ENCODE measurements at regions not wholly inside any gene's neighbourhood (a gene's known extent, or its start where the extent isn't known, plus 50 kb on each side); places are given as distances from the start of the nearest gene placed in this dataset.

DNA sequence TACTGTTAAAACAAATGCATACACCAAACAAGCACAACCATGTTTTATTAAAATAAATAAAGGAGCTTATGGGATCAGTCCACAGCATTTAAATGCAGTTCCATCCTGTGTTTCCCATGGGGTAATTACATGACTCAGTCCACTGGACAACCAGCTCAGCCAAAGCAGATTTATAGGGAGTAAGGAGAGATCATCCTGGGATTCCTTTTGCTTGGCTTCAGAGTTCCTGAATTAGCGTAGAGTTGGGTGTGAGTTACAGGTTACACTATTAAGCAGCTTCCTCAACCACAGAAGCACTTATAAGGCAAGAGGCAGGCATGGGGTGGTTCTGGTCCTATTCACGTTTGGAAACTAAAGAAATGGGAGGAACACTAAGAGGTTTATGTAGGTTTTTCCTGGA, 381.1 kb upstream of the ACTBL2 start:
- H3K27ac Mint-ChIP-seq: no peak overlapping the region
- no peaks in the 10 kb centered on the region for H3K9me3 ChIP-seq (ENCODE audit: control insufficient read depth, insufficient read depth, low read length)
- H3K27me3 ChIP-seq (ENCODE audit: control insufficient read depth, insufficient read depth, low read length): no peaks in the 10 kb centered on the region
- H3K9me3 Mint-ChIP-seq: peaks cover 0 to 2% of the 10 kb centered on the region in 2 donors
- no peak overlapping the region for H3K4me3 ChIP-seq (ENCODE audit: low read length)
- H3K4me1 ChIP-seq (ENCODE audit: control insufficient read depth, insufficient read depth, low read length): no peaks in the 10 kb centered on the region
- intact Hi-C loops (cut with micrococcal nuclease): no loop called here
- TF ChIP-seq, protein P1, sequence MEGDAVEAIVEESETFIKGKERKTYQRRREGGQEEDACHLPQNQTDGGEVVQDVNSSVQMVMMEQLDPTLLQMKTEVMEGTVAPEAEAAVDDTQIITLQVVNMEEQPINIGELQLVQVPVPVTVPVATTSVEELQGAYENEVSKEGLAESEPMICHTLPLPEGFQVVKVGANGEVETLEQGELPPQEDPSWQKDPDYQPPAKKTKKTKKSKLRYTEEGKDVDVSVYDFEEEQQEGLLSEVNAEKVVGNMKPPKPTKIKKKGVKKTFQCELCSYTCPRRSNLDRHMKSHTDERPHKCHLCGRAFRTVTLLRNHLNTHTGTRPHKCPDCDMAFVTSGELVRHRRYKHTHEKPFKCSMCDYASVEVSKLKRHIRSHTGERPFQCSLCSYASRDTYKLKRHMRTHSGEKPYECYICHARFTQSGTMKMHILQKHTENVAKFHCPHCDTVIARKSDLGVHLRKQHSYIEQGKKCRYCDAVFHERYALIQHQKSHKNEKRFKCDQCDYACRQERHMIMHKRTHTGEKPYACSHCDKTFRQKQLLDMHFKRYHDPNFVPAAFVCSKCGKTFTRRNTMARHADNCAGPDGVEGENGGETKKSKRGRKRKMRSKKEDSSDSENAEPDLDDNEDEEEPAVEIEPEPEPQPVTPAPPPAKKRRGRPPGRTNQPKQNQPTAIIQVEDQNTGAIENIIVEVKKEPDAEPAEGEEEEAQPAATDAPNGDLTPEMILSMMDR (IDR thresholded peaks at IDR 0.05): no peak
- no peaks in the 10 kb centered on the region for H3K27me3 Mint-ChIP-seq (ENCODE audit: low read depth in 2 of 2)
- H3K4me3 Mint-ChIP-seq: no peak overlapping the region
- H3K27ac ChIP-seq (ENCODE audit: low read length): no peak overlapping the region
- H3K4me1 Mint-ChIP-seq: no peaks in the 10 kb centered on the region
- 68% methylated on average over 1 of the region's 2 CpGs for WGBS (ENCODE audit: insufficient coverage)
- DNase-seq (no peak), ATAC-seq (no peak)
- H3K36me3 ChIP-seq (ENCODE audit: control insufficient read depth, insufficient read depth, low read length): no peaks in the 10 kb centered on the region
- H3K36me3 Mint-ChIP-seq: no peaks in the 10 kb centered on the region

DNA sequence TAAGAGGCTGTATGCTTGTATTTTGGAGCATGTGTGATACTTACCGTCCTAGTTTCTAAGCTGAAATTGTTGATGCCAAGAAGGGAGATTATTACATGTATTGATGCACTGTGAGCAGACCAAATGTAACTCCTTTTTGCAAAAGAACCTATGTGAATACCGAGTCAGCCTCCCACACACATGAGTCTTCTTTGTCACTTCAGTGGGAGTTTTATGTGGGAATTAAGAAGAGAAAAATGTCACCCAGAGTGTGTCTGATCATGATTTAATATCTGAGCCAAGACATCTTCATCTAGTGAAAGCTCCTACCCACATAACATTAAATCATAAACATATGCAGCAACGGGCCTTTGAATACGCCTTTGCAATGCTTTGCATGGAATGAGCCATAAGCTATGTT, 380.3 kb upstream of the ACTBL2 start:
- intact Hi-C loops (cut with micrococcal nuclease): no loop called here
- H3K27ac Mint-ChIP-seq: no peak overlapping the region
- TF ChIP-seq, protein P1 (IDR thresholded peaks at IDR 0.05): no peak
- WGBS (ENCODE audit: insufficient coverage): 83% methylated on average over 3 of the region's 4 CpGs
- no peaks in the 10 kb centered on the region for H3K36me3 ChIP-seq (ENCODE audit: control insufficient read depth, insufficient read depth, low read length)
- H3K27me3 Mint-ChIP-seq (ENCODE audit: low read depth in 2 of 2): no peaks in the 10 kb centered on the region
- no peaks in the 10 kb centered on the region for H3K36me3 Mint-ChIP-seq
- H3K27me3 ChIP-seq (ENCODE audit: control insufficient read depth, insufficient read depth, low read length): no peaks in the 10 kb centered on the region
- peaks cover 0 to 2% of the 10 kb centered on the region in 2 donors for H3K9me3 Mint-ChIP-seq
- H3K4me3 ChIP-seq (ENCODE audit: low read length): no peak overlapping the region
- DNase-seq (no peak), ATAC-seq (no peak)
- no peak overlapping the region for H3K27ac ChIP-seq (ENCODE audit: low read length)
- no peaks in the 10 kb centered on the region for H3K4me1 ChIP-seq (ENCODE audit: control insufficient read depth, insufficient read depth, low read length)
- no peak overlapping the region for H3K4me3 Mint-ChIP-seq
- no peaks in the 10 kb centered on the region for H3K4me1 Mint-ChIP-seq
- no peaks in the 10 kb centered on the region for H3K9me3 ChIP-seq (ENCODE audit: control insufficient read depth, insufficient read depth, low read length)

DNA sequence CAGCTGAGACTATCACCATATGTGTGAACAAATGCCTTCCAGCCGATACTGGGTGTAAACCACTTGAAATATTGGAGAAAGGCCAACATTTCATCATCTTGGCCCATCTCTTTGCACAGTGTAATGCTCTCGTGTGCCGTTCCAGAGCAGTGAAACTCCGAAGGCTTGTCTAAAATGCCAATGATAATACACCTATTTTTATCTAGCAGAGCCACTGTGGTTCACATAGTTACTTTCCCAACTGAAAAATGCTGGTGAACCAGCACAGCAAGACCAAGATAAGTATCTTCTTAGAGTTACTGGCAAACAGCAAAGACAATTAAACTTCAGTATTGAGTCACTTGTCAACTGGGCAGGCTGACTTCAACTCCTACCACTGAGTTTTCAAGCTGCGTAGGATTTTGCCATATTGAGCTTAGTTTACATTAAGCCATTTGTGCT, 379.9 kb upstream of the ACTBL2 start:
- no peaks in the 10 kb centered on the region for H3K4me1 ChIP-seq (ENCODE audit: control insufficient read depth, insufficient read depth, low read length)
- TF ChIP-seq, protein P1 (IDR thresholded peaks at IDR 0.05): no peak
- no peak overlapping the region for H3K27ac ChIP-seq (ENCODE audit: low read length)
- no peak overlapping the region for H3K4me3 Mint-ChIP-seq
- no peaks in the 10 kb centered on the region for H3K9me3 ChIP-seq (ENCODE audit: control insufficient read depth, insufficient read depth, low read length)
- no peaks in the 10 kb centered on the region for H3K4me1 Mint-ChIP-seq
- no peaks in the 10 kb centered on the region for H3K36me3 Mint-ChIP-seq
- no peaks in the 10 kb centered on the region for H3K27me3 ChIP-seq (ENCODE audit: control insufficient read depth, insufficient read depth, low read length)
- ATAC-seq (peak in 1 of 3 donors; percentile 29), DNase-seq (no peak)
- H3K36me3 ChIP-seq (ENCODE audit: control insufficient read depth, insufficient read depth, low read length): no peaks in the 10 kb centered on the region
- peaks cover 0 to 2% of the 10 kb centered on the region in 2 donors for H3K9me3 Mint-ChIP-seq
- no peak overlapping the region for H3K4me3 ChIP-seq (ENCODE audit: low read length)
- H3K27me3 Mint-ChIP-seq (ENCODE audit: low read depth in 2 of 2): no peaks in the 10 kb centered on the region
- H3K27ac Mint-ChIP-seq: no peak overlapping the region
- WGBS (ENCODE audit: insufficient coverage): 86% methylated on average over 5 of the region's 5 CpGs
- intact Hi-C loops (cut with micrococcal nuclease): no loop called here

DNA sequence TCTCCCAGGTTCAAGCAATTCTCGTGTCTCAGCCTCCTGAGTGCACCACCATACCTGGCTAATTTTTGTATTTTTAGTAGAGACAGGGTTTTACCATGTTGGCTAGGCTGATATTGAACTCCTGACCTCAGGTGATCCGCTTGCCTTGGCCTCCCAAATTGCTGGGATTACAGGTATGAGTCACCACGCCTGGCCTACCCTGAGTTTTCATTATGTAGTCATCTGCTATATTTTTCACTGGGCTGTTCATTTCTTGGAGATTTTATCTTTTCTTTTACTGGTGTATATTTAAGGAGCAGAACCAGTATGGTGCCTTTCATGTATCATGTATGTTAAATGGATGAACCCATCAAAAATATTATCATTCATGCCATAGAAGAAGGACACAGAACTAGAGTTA, 377.0 kb upstream of the ACTBL2 start:
- no peaks in the 10 kb centered on the region for H3K9me3 ChIP-seq (ENCODE audit: control insufficient read depth, insufficient read depth, low read length)
- no peak overlapping the region for H3K27ac ChIP-seq (ENCODE audit: low read length)
- Mint-ChIP-seq H3K27me3 (ENCODE audit: low read depth in 2 of 2) (no peaks in the 10 kb centered on the region), H3K9me3 (peaks cover 0 to 2% of the 10 kb centered on the region in 2 donors), H3K4me3 (no peak overlapping the region), H3K4me1 (no peaks in the 10 kb centered on the region), H3K27ac (no peak overlapping the region), H3K36me3 (no peaks in the 10 kb centered on the region)
- intact Hi-C loops (cut with micrococcal nuclease): no loop called here
- H3K27me3 ChIP-seq (ENCODE audit: control insufficient read depth, insufficient read depth, low read length): no peaks in the 10 kb centered on the region
- no peaks in the 10 kb centered on the region for H3K4me1 ChIP-seq (ENCODE audit: control insufficient read depth, insufficient read depth, low read length)
- no peak for ATAC-seq
- 92% methylated on average over 3 of the region's 3 CpGs for WGBS (ENCODE audit: insufficient coverage)
- DNase-seq: no peak
- no peaks in the 10 kb centered on the region for H3K36me3 ChIP-seq (ENCODE audit: control insufficient read depth, insufficient read depth, low read length)
- H3K4me3 ChIP-seq (ENCODE audit: low read length): no peak overlapping the region
- TF ChIP-seq, protein P1 (IDR thresholded peaks at IDR 0.05): no peak
